B cell (primary cell): ENCODE measurements at regions not wholly inside any gene's neighbourhood (a gene's known extent, or its start where the extent isn't known, plus 50 kb on each side); places are given as distances from the start of the nearest gene placed in this dataset.

Experiments
- EZH2 ChIP-seq: IDR thresholded peaks from 2 replicates; pipeline ENCODE4 v1.6.1; 2012; ENCODE audit warnings: borderline replicate concordance, low read depth, mild to moderate bottlenecking, moderate library complexity, low read length; ENCODE audit not compliant: insufficient read depth, poor library complexity, severe bottlenecking
- TF ChIP-seq, protein P1 (sequence below): fragments of 200-600 bp; IDR thresholded peaks from one replicate; pipeline ENCODE4 v1.8.0; 2022; ENCODE audit warnings: antibody characterized with exemption, mild to moderate bottlenecking

DNA sequence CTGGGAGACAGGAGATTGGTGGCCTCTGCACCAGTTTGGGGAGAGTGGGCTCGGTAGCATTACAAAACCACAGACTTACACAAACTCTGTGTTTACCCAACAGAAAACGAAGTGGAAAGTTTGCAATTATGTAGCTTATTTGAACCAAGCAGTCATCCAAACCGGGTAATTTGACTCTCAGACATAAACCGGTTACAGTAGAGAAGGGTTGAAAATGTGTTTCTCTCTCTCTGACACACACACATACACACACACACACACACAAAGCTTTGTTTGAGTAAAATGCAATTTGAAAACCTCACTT, 97.1 kb upstream of the ZNF608 start:
- TF ChIP-seq, protein P1, sequence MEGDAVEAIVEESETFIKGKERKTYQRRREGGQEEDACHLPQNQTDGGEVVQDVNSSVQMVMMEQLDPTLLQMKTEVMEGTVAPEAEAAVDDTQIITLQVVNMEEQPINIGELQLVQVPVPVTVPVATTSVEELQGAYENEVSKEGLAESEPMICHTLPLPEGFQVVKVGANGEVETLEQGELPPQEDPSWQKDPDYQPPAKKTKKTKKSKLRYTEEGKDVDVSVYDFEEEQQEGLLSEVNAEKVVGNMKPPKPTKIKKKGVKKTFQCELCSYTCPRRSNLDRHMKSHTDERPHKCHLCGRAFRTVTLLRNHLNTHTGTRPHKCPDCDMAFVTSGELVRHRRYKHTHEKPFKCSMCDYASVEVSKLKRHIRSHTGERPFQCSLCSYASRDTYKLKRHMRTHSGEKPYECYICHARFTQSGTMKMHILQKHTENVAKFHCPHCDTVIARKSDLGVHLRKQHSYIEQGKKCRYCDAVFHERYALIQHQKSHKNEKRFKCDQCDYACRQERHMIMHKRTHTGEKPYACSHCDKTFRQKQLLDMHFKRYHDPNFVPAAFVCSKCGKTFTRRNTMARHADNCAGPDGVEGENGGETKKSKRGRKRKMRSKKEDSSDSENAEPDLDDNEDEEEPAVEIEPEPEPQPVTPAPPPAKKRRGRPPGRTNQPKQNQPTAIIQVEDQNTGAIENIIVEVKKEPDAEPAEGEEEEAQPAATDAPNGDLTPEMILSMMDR, result no peak
- no peak for TF ChIP-seq EZH2
